ENCODE measurements at regions not wholly inside any gene's neighbourhood (a gene's known extent, or its start where the extent isn't known, plus 50 kb on each side); places are given as distances from the start of the nearest gene placed in this dataset.
"Not testable (repeated sequence)": the region's sequence is repeated elsewhere in the genome, so short reads cannot be mapped to it uniquely, and the experiment has no call there.

- no peak for TF ChIP-seq GATA1 (IDR thresholded peaks at IDR 0.05; ENCODE audit: low read depth, low read length)
- TF ChIP-seq POLR2A (IDR thresholded peaks at IDR 0.05; ENCODE audit: low read length): no peak
- DNase-seq: no peak
Observed at GRCh38 chr3:159038405-159038804, 236.6 kb downstream of the MFSD1 start.

- no peak for TF ChIP-seq GATA1 (IDR thresholded peaks at IDR 0.05; ENCODE audit: low read depth, low read length)
- no peak for TF ChIP-seq POLR2A (IDR thresholded peaks at IDR 0.05; ENCODE audit: low read length)
- no peak for DNase-seq
Observed at GRCh38 chr3:159039286-159039685, 237.4 kb downstream of the MFSD1 start.

GRCh38 chr3:159045279-159045885 lies 243.5 kb downstream of the MFSD1 start:
- TF ChIP-seq POLR2A (IDR thresholded peaks at IDR 0.05; ENCODE audit: low read length) (no peak), GATA1 (IDR thresholded peaks at IDR 0.05; ENCODE audit: low read depth, low read length) (no peak)

GRCh38 chr3:159047361-159047760 lies 245.5 kb downstream of the MFSD1 start:
- TF ChIP-seq POLR2A (IDR thresholded peaks at IDR 0.05; ENCODE audit: low read length): no peak
- TF ChIP-seq GATA1 (IDR thresholded peaks at IDR 0.05; ENCODE audit: low read depth, low read length): no peak
- no peak for DNase-seq

More at GRCh38 chr3:159045279-159045885, 243.5 kb downstream of the MFSD1 start:
- no peak for DNase-seq

GRCh38 chr3:159052494-159052893 lies 250.6 kb downstream of the MFSD1 start:
- not testable (repeated sequence) for DNase-seq

- DNase-seq: no peak
Observed at GRCh38 chr3:159057621-159058020, 255.8 kb downstream of the MFSD1 start.

GRCh38 chr3:159058859-159059258 lies 257.0 kb downstream of the MFSD1 start:
- no peak for DNase-seq
- TF ChIP-seq GATA1 (IDR thresholded peaks at IDR 0.05; ENCODE audit: low read depth, low read length): no peak
- no peak for TF ChIP-seq POLR2A (IDR thresholded peaks at IDR 0.05; ENCODE audit: low read length)

More at GRCh38 chr3:159057621-159058020, 255.8 kb downstream of the MFSD1 start:
- TF ChIP-seq POLR2A (IDR thresholded peaks at IDR 0.05; ENCODE audit: low read length) (no peak), GATA1 (IDR thresholded peaks at IDR 0.05; ENCODE audit: low read depth, low read length) (no peak)

- TF ChIP-seq POLR2A (IDR thresholded peaks at IDR 0.05; ENCODE audit: low read length) (no peak), GATA1 (IDR thresholded peaks at IDR 0.05; ENCODE audit: low read depth, low read length) (no peak)
- DNase-seq: no peak
Observed at GRCh38 chr3:159059395-159059794, 257.5 kb downstream of the MFSD1 start.

- DNase-seq: no peak
- no peak for TF ChIP-seq POLR2A (IDR thresholded peaks at IDR 0.05; ENCODE audit: low read length)
- no peak for TF ChIP-seq GATA1 (IDR thresholded peaks at IDR 0.05; ENCODE audit: low read depth, low read length)
Observed at GRCh38 chr3:159062734-159063410, 261.0 kb downstream of the MFSD1 start.

- TF ChIP-seq GATA1 (IDR thresholded peaks at IDR 0.05; ENCODE audit: low read depth, low read length): no peak
- TF ChIP-seq POLR2A (IDR thresholded peaks at IDR 0.05; ENCODE audit: low read length): no peak
Observed at GRCh38 chr3:159069091-159069490, 267.2 kb downstream of the MFSD1 start, which contains the start of gene IQCJ. Gene IQCJ, plus strand, starts transcription at chr3:159069319.

GRCh38 chr3:159069866-159070425 lies 268.1 kb downstream of the MFSD1 start:
- no peak for TF ChIP-seq GATA1 (IDR thresholded peaks at IDR 0.05; ENCODE audit: low read depth, low read length)
- no peak for TF ChIP-seq POLR2A (IDR thresholded peaks at IDR 0.05; ENCODE audit: low read length)
- no peak for DNase-seq

More at GRCh38 chr3:159069091-159069490, 267.2 kb downstream of the MFSD1 start, which contains the start of gene IQCJ:
- DNase-seq: no peak

- no peak for DNase-seq
- no peak for TF ChIP-seq POLR2A (IDR thresholded peaks at IDR 0.05; ENCODE audit: low read length)
- TF ChIP-seq GATA1 (IDR thresholded peaks at IDR 0.05; ENCODE audit: low read depth, low read length): no peak
Observed at GRCh38 chr3:159074756-159075701, 273.2 kb downstream of the MFSD1 start.

GRCh38 chr3:159077860-159078259 lies 276.0 kb downstream of the MFSD1 start:
- TF ChIP-seq POLR2A (IDR thresholded peaks at IDR 0.05; ENCODE audit: low read length) (no peak), GATA1 (IDR thresholded peaks at IDR 0.05; ENCODE audit: low read depth, low read length) (no peak)
- no peak for DNase-seq

GRCh38 chr3:159080256-159080655 lies 278.4 kb downstream of the MFSD1 start:
- TF ChIP-seq GATA1 (IDR thresholded peaks at IDR 0.05; ENCODE audit: low read depth, low read length) (no peak), POLR2A (IDR thresholded peaks at IDR 0.05; ENCODE audit: low read length) (no peak)
- DNase-seq: no peak

Measured in erythroblast (primary cell).